ENCODE measurements at regions not wholly inside any gene's neighbourhood (a gene's known extent, or its start where the extent isn't known, plus 50 kb on each side); places are given as distances from the start of the nearest gene placed in this dataset.

DNA sequence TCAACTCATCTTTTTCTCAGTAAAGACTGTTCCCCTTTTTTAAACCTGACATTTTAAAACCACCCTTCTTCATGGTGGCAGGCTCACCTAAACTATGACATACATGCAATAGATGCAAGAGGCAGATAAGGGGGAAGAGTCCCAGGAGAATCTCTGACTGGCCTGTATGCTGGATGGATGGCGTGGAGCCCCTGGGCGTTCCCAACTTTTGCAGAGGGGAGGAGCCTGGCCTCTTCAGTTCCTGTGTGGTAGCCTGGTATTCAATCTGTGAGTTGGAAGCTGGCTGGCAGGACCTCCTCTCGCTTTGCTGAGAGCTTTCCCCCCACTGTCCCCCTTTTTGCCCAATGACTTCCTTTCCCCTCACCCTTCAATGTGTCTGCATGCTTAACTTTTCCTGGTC is 217.6 kb upstream of the CA10 start:
- 20% methylated on average over 1 of the region's 3 CpGs for WGBS

GRCh38 chr17:52368886-52369285 is 210.4 kb upstream of the CA10 start:
- Histone ChIP-seq H3K23ac (ENCODE audit: low read length in 2 of 2) (no peak overlapping the region), H3K4me2 (ENCODE audit: low read length, poor library complexity, severe bottlenecking) (no peak overlapping the region), H3K14ac (ENCODE audit: low read length in 2 of 2) (no peak overlapping the region), H2BK15ac (ENCODE audit: low read depth, poor library complexity, severe bottlenecking) (no peak overlapping the region), H4K91ac (ENCODE audit: low read length) (no peak overlapping the region), H2BK5ac (ENCODE audit: low read depth, low read length, poor library complexity, severe bottlenecking) (no peak overlapping the region), H3K36me3 (ENCODE audit: control insufficient read depth in 1 of 2, insufficient read depth in 2 of 2, low read depth in 1 of 2, low read length in 2 of 2) (no peaks in the 10 kb centered on the region), H3K9ac (ENCODE audit: low read length) (no peak overlapping the region), H3K27ac (ENCODE audit: low read length, poor library complexity, severe bottlenecking) (no peak overlapping the region), H3K4me3 (ENCODE audit: insufficient read depth in 1 of 2, low read depth in 1 of 2, low read length in 2 of 2) (no peak overlapping the region), H3K18ac (ENCODE audit: low read depth in 1 of 2, low read length in 2 of 2) (no peak overlapping the region), H3K27me3 (ENCODE audit: control insufficient read depth in 1 of 2, insufficient read depth in 1 of 2, low read length in 2 of 2) (no peaks in the 10 kb centered on the region), H3K4me1 (ENCODE audit: control insufficient read depth, insufficient read depth, low read depth, low read length) (no peaks in the 10 kb centered on the region), H4K8ac (ENCODE audit: low read length) (no peak overlapping the region), H2BK120ac (ENCODE audit: low read depth, low read length) (no peak overlapping the region), H3K9me3 (ENCODE audit: control insufficient read depth, low read length) (no peaks in the 10 kb centered on the region), H2AFZ (ENCODE audit: low read depth, low read length) (no peak overlapping the region), H2BK12ac (ENCODE audit: low read length in 2 of 2) (no peak overlapping the region), H2AK5ac (ENCODE audit: low read length, severe bottlenecking) (no peak overlapping the region), H3K4ac (ENCODE audit: low read depth in 1 of 2, low read length in 2 of 2) (no peak overlapping the region), H3K79me1 (replicated peaks; ENCODE audit: low read length, poor library complexity, severe bottlenecking) (no peaks in the 10 kb centered on the region)
- DNase-seq = no peak
- 74% methylated on average over 7 of the region's 7 CpGs for WGBS

More for the DNA sequence above, 217.6 kb upstream of the CA10 start:
- Histone ChIP-seq H3K18ac (ENCODE audit: low read depth in 1 of 2, low read length in 2 of 2) (no peak overlapping the region), H2BK120ac (ENCODE audit: low read depth, low read length) (no peak overlapping the region), H3K9ac (ENCODE audit: low read length) (no peak overlapping the region), H3K27ac (ENCODE audit: low read length, poor library complexity, severe bottlenecking) (no peak overlapping the region), H2AFZ (ENCODE audit: low read depth, low read length) (no peak overlapping the region), H2AK5ac (ENCODE audit: low read length, severe bottlenecking) (no peak overlapping the region), H3K23ac (ENCODE audit: low read length in 2 of 2) (no peak overlapping the region), H4K91ac (ENCODE audit: low read length) (no peak overlapping the region), H3K79me1 (replicated peaks; ENCODE audit: low read length, poor library complexity, severe bottlenecking) (no peaks in the 10 kb centered on the region), H3K4me1 (ENCODE audit: control insufficient read depth, insufficient read depth, low read depth, low read length) (no peaks in the 10 kb centered on the region), H3K27me3 (ENCODE audit: control insufficient read depth in 1 of 2, insufficient read depth in 1 of 2, low read length in 2 of 2) (no peaks in the 10 kb centered on the region), H2BK12ac (ENCODE audit: low read length in 2 of 2) (no peak overlapping the region), H3K4me3 (ENCODE audit: insufficient read depth in 1 of 2, low read depth in 1 of 2, low read length in 2 of 2) (no peak overlapping the region), H3K9me3 (ENCODE audit: control insufficient read depth, low read length) (no peaks in the 10 kb centered on the region), H2BK5ac (ENCODE audit: low read depth, low read length, poor library complexity, severe bottlenecking) (no peak overlapping the region), H2BK15ac (ENCODE audit: low read depth, poor library complexity, severe bottlenecking) (no peak overlapping the region), H3K4me2 (ENCODE audit: low read length, poor library complexity, severe bottlenecking) (no peak overlapping the region), H3K14ac (ENCODE audit: low read length in 2 of 2) (no peak overlapping the region), H3K36me3 (ENCODE audit: control insufficient read depth in 1 of 2, insufficient read depth in 2 of 2, low read depth in 1 of 2, low read length in 2 of 2) (no peaks in the 10 kb centered on the region), H3K4ac (ENCODE audit: low read depth in 1 of 2, low read length in 2 of 2) (no peak overlapping the region), H4K8ac (ENCODE audit: low read length) (no peak overlapping the region)
- no peak for DNase-seq

DNA sequence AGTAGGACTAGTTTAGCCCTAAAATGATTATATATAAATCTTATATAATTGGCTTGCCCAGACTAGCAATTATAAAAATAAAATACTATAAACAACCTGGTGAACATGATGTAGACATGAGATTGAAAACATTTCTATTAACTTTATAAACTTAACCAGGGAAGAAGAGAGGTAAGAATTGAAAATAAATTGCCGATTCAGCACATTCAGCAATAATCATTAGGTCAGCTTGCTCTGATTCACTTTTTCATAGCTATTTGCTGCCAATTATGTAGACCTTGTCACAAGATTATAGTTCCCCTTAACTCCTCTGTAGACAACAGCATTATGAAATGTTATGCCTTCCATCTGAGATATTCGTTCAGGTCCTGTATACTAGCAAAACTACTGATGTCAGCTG is 199.3 kb upstream of the CA10 start:
- 74% methylated on average over 2 of the region's 2 CpGs for WGBS
- Histone ChIP-seq H2BK12ac (ENCODE audit: low read length in 2 of 2) (no peak overlapping the region), H3K27ac (ENCODE audit: low read length, poor library complexity, severe bottlenecking) (no peak overlapping the region), H3K27me3 (ENCODE audit: control insufficient read depth in 1 of 2, insufficient read depth in 1 of 2, low read length in 2 of 2) (no peaks in the 10 kb centered on the region), H4K8ac (ENCODE audit: low read length) (no peak overlapping the region), H3K4me2 (ENCODE audit: low read length, poor library complexity, severe bottlenecking) (no peak overlapping the region), H3K4me3 (ENCODE audit: insufficient read depth in 1 of 2, low read depth in 1 of 2, low read length in 2 of 2) (no peak overlapping the region), H2BK120ac (ENCODE audit: low read depth, low read length) (no peak overlapping the region), H3K79me1 (replicated peaks; ENCODE audit: low read length, poor library complexity, severe bottlenecking) (no peaks in the 10 kb centered on the region), H2AFZ (ENCODE audit: low read depth, low read length) (no peak overlapping the region), H4K91ac (ENCODE audit: low read length) (no peak overlapping the region), H3K36me3 (ENCODE audit: control insufficient read depth in 1 of 2, insufficient read depth in 2 of 2, low read depth in 1 of 2, low read length in 2 of 2) (no peaks in the 10 kb centered on the region), H3K4ac (ENCODE audit: low read depth in 1 of 2, low read length in 2 of 2) (no peak overlapping the region), H2BK15ac (ENCODE audit: low read depth, poor library complexity, severe bottlenecking) (no peak overlapping the region), H3K18ac (ENCODE audit: low read depth in 1 of 2, low read length in 2 of 2) (no peak overlapping the region), H2BK5ac (ENCODE audit: low read depth, low read length, poor library complexity, severe bottlenecking) (no peak overlapping the region), H3K9ac (ENCODE audit: low read length) (no peak overlapping the region), H3K9me3 (ENCODE audit: control insufficient read depth, low read length) (peaks cover 6% of the 10 kb centered on the region), H3K14ac (ENCODE audit: low read length in 2 of 2) (no peak overlapping the region), H3K4me1 (ENCODE audit: control insufficient read depth, insufficient read depth, low read depth, low read length) (no peaks in the 10 kb centered on the region), H3K23ac (ENCODE audit: low read length in 2 of 2) (no peak overlapping the region), H2AK5ac (ENCODE audit: low read length, severe bottlenecking) (no peak overlapping the region)
- DNase-seq = no peak

DNA sequence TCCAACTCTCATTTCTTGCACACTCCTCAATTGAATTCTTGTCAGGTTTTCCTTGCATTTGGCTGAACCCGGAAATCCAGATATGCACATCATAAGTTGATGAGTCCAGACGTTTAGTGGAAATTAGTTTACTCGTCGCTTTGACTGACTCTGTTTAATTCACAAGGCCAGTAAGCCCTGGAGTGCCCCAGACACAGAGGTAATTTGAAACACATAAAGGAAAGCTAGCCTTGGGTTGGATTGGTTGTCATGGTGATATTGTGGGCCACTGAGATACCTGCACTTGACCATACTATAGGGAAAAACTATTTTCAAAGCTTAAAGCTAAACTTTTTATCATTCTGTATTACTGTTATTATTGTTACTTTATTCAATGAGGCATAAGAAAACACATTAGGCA is 178.3 kb upstream of the CA10 start:
- Histone ChIP-seq H2BK5ac (ENCODE audit: low read depth, low read length, poor library complexity, severe bottlenecking) (no peak overlapping the region), H3K27me3 (ENCODE audit: control insufficient read depth in 1 of 2, insufficient read depth in 1 of 2, low read length in 2 of 2) (no peaks in the 10 kb centered on the region), H3K23ac (ENCODE audit: low read length in 2 of 2) (no peak overlapping the region), H2BK12ac (ENCODE audit: low read length in 2 of 2) (no peak overlapping the region), H3K36me3 (ENCODE audit: control insufficient read depth in 1 of 2, insufficient read depth in 2 of 2, low read depth in 1 of 2, low read length in 2 of 2) (no peaks in the 10 kb centered on the region), H3K9ac (ENCODE audit: low read length) (no peak overlapping the region), H4K91ac (ENCODE audit: low read length) (no peak overlapping the region), H3K79me1 (replicated peaks; ENCODE audit: low read length, poor library complexity, severe bottlenecking) (no peaks in the 10 kb centered on the region), H2BK120ac (ENCODE audit: low read depth, low read length) (no peak overlapping the region), H3K9me3 (ENCODE audit: control insufficient read depth, low read length) (peaks cover 5% of the 10 kb centered on the region), H3K4me2 (ENCODE audit: low read length, poor library complexity, severe bottlenecking) (no peak overlapping the region), H4K8ac (ENCODE audit: low read length) (no peak overlapping the region), H3K4me1 (ENCODE audit: control insufficient read depth, insufficient read depth, low read depth, low read length) (no peaks in the 10 kb centered on the region), H3K18ac (ENCODE audit: low read depth in 1 of 2, low read length in 2 of 2) (no peak overlapping the region), H2BK15ac (ENCODE audit: low read depth, poor library complexity, severe bottlenecking) (no peak overlapping the region), H3K4ac (ENCODE audit: low read depth in 1 of 2, low read length in 2 of 2) (no peak overlapping the region), H2AFZ (ENCODE audit: low read depth, low read length) (no peak overlapping the region), H3K4me3 (ENCODE audit: insufficient read depth in 1 of 2, low read depth in 1 of 2, low read length in 2 of 2) (no peak overlapping the region), H3K27ac (ENCODE audit: low read length, poor library complexity, severe bottlenecking) (no peak overlapping the region), H2AK5ac (ENCODE audit: low read length, severe bottlenecking) (no peak overlapping the region), H3K14ac (ENCODE audit: low read length in 2 of 2) (no peak overlapping the region)
- DNase-seq = no peak
- 59% methylated on average over 4 of the region's 4 CpGs for WGBS

All from mesenchymal stem cell (in vitro differentiated cells and primary cell).